SK-N-SH treated with all-trans-retinoic acid at 6 μM for 48 hours (cell line): ENCODE measurements at regions not wholly inside any gene's neighbourhood (a gene's known extent, or its start where the extent isn't known, plus 50 kb on each side); places are given as distances from the start of the nearest gene placed in this dataset.

Source experiments
- CREB5 ChIP-seq: fragments of 250-450 bp; sonication (Bioruptor Pico); IDR thresholded peaks from 2 replicates; pipeline ENCODE4 v1.5.1; 2020; ENCODE audit warnings: low read depth, mild to moderate bottlenecking, moderate library complexity
- GLIS3 ChIP-seq: fragments of 250-450 bp; sonication (Bioruptor Pico); IDR thresholded peaks from 2 replicates; pipeline ENCODE4 v1.5.0; 2020; ENCODE audit warnings: mild to moderate bottlenecking, moderate library complexity
- ISL1 ChIP-seq: fragments of 250-450 bp; sonication (Bioruptor Pico); IDR thresholded peaks from 2 replicates; pipeline ENCODE4 v2.1.2; 2022; ENCODE audit warnings: mild to moderate bottlenecking, moderate library complexity
- OSR1 ChIP-seq: fragments of 250-450 bp; sonication (Bioruptor Pico); IDR thresholded peaks from 2 replicates; pipeline ENCODE4 v1.8.0; 2022; ENCODE audit warnings: moderate library complexity, mild to moderate bottlenecking, inconsistent platforms
- PATZ1 ChIP-seq: fragments of 250-450 bp; sonication (Bioruptor Pico); IDR thresholded peaks from 2 replicates; pipeline ENCODE4 v1.8.0; 2020; ENCODE audit warnings: mild to moderate bottlenecking, moderate library complexity, borderline replicate concordance
- RARB ChIP-seq: fragments of 250-450 bp; sonication (Bioruptor Pico); IDR thresholded peaks from 2 replicates; pipeline ENCODE4 v1.8.0; 2021; ENCODE audit warnings: mild to moderate bottlenecking, moderate library complexity
- SNAI2 ChIP-seq: fragments of 250-450 bp; sonication (Bioruptor Pico); IDR thresholded peaks from 2 replicates; pipeline ENCODE4 v1.5.0; 2020; ENCODE audit warnings: mild to moderate bottlenecking, moderate library complexity
- ZFP3 ChIP-seq: fragments of 250-450 bp; sonication (Bioruptor Pico); IDR thresholded peaks from 2 replicates; pipeline ENCODE4 v1.5.0; 2020; ENCODE audit warnings: mild to moderate bottlenecking, moderate library complexity
- ZFP30 ChIP-seq: fragments of 450-650 bp; formaldehyde crosslinking; IDR thresholded peaks from 2 replicates; pipeline ENCODE4 v1.5.0; 2022; ENCODE audit warnings: mild to moderate bottlenecking, moderate library complexity
- ZNF565 ChIP-seq: fragments of 450-650 bp; formaldehyde crosslinking; conservative IDR thresholded peaks from 2 replicates; pipeline ENCODE4 v1.5.0; 2020; ENCODE audit warnings: low read depth, mild to moderate bottlenecking, moderate library complexity
- ZNF8 ChIP-seq: fragments of 450-650 bp; formaldehyde crosslinking; IDR thresholded peaks from 2 replicates; pipeline ENCODE4 v1.5.0; 2020; ENCODE audit warnings: mild to moderate bottlenecking, moderate library complexity

GRCh38 chr1:115408533-115408932, 70.5 kb upstream of the NGF start:
- TF ChIP-seq GLIS3 (no peak), RARB (CRISPR knock-in tag) (no peak), CREB5 (CRISPR knock-in tag) (no peak), ZFP30 (CRISPR knock-in tag) (no peak), OSR1 (CRISPR knock-in tag) (no peak), ISL1 (no peak), ZNF8 (no peak), PATZ1 (no peak), SNAI2 (CRISPR knock-in tag) (no peak), ZNF565 (CRISPR knock-in tag) (no peak), ZFP3 (no peak)
